H1 (cell line): ENCODE measurements at regions not wholly inside any gene's neighbourhood (a gene's known extent, or its start where the extent isn't known, plus 50 kb on each side); places are given as distances from the start of the nearest gene placed in this dataset.

Source experiments
- CTCF ChIA-PET: fragments of 300-600 bp; sonication (Branson Sonifier 250); formaldehyde crosslinking; loops from one replicate; lab custom pipeline; 2021; ENCODE audit not compliant: partially characterized antibody; lab: Charles Lee
- POLR2A ChIA-PET: fragments of 300-600 bp; sonication (Branson Sonifier 250); formaldehyde crosslinking; loops from one replicate; lab custom pipeline; 2021; ENCODE audit warnings: inconsistent platforms; ENCODE audit not compliant: partially characterized antibody; lab: Charles Lee
- DNase-seq, 2 experiments: peaks; one replicate each; pipeline versions ENCODE4 v3.0.0 to v3.0.0-alpha.2; 2010 to 2022; ENCODE audit warnings: low spot score in 2 of 2, low read depth in 1 of 2, mixed read lengths in 1 of 2
- FAIRE-seq: peaks from 2 replicates; lab custom pipeline; 2011; peaks lifted over from hg19 to GRCh38; lab: Jason Lieb, UNC
- H2AFZ ChIP-seq: 2 replicates; pipeline ENCODE4 v1.8.1; 2012; ENCODE audit warnings: low read length, inconsistent platforms
- H2AK5ac ChIP-seq: 2 replicates; pipeline ENCODE4 v1.6.1; 2013; ENCODE audit warnings: low read depth, low read length
- H2BK120ac ChIP-seq: replicated peaks from 2 replicates; pipeline ENCODE3; 2013; ENCODE audit warnings: low read depth, low read length, inconsistent platforms
- H2BK12ac ChIP-seq: 2 replicates; pipeline ENCODE4 v1.6.1; 2013; ENCODE audit warnings: low read depth, low read length
- H2BK15ac ChIP-seq: 2 replicates; pipeline ENCODE4 v1.6.1; 2013; ENCODE audit warnings: low read length
- H2BK20ac ChIP-seq: 2 replicates; pipeline ENCODE4 v1.6.1; 2013; ENCODE audit warnings: low read length
- H2BK5ac ChIP-seq: 2 replicates; pipeline ENCODE4 v1.6.1; 2013; ENCODE audit warnings: low read depth, low read length
- H3K14ac ChIP-seq: 2 replicates; pipeline ENCODE4 v1.6.1; 2013; ENCODE audit warnings: inconsistent platforms; ENCODE audit not compliant: insufficient read length
- H3K18ac ChIP-seq: 2 replicates; pipeline ENCODE4 v1.6.1; 2013; ENCODE audit warnings: low read length; ENCODE audit errors: extremely low read depth
- H3K23ac ChIP-seq: 2 replicates; pipeline ENCODE4 v1.6.1; 2013; ENCODE audit warnings: inconsistent platforms; ENCODE audit not compliant: insufficient read length
- H3K23me2 ChIP-seq: 2 replicates; pipeline ENCODE4 v1.6.1; 2013; ENCODE audit warnings: low read depth, low read length
- H3K27ac ChIP-seq: 2 replicates; pipeline ENCODE4 v1.6.1; 2011; ENCODE audit warnings: low read depth, low read length, inconsistent platforms
- H3K27me3 ChIP-seq, 4 experiments: replicated peaks in 1 of 4; 1 replicate in 1 of 4; 2 replicates in 3 of 4; pipeline versions ENCODE4 v1.6.1 to v1.8.1; 2011 to 2013; ENCODE audit warnings: low read length in 3 of 4, mild to moderate bottlenecking in 3 of 4, inconsistent platforms in 2 of 4, mixed read lengths in 2 of 4, moderate library complexity in 1 of 4; ENCODE audit not compliant: control insufficient read depth in 3 of 4, insufficient read depth in 3 of 4; ENCODE audit errors: extremely low read depth in 1 of 4
- H3K36me3 ChIP-seq, 4 experiments: 2 replicates each; pipeline versions ENCODE4 v1.6.1 to v1.8.1; 2011 to 2013; ENCODE audit warnings: mild to moderate bottlenecking in 4 of 4, low read length in 3 of 4, moderate library complexity in 2 of 4, control low read depth in 1 of 4, inconsistent platforms in 1 of 4; ENCODE audit not compliant: insufficient read depth in 4 of 4, control insufficient read depth in 2 of 4
- H3K4ac ChIP-seq: replicated peaks from 2 replicates; pipeline ENCODE3; 2013; ENCODE audit warnings: low read length, low read depth, mixed read lengths, inconsistent platforms; ENCODE audit not compliant: insufficient read length
- H3K4me1 ChIP-seq, 4 experiments: replicated peaks in 1 of 4; 1 replicate in 1 of 4; 2 replicates in 3 of 4; pipeline versions ENCODE4 v1.6.1 to v1.8.1; 2011 to 2013; ENCODE audit warnings: low read length in 3 of 4, inconsistent platforms in 2 of 4, mixed read lengths in 1 of 4; ENCODE audit not compliant: insufficient read depth in 4 of 4, control insufficient read depth in 3 of 4
- H3K4me2 ChIP-seq, 2 experiments: 2 replicates each; pipeline versions ENCODE4 v1.6.1 to v1.8.1; 2011 to 2013; ENCODE audit warnings: low read depth in 2 of 2, low read length in 2 of 2, control low read depth in 1 of 2, inconsistent platforms in 1 of 2, mild to moderate bottlenecking in 1 of 2; ENCODE audit not compliant: insufficient read depth in 1 of 2
- H3K4me3 ChIP-seq, 4 experiments: fragments of 200-600, 300-600 bp in 1 of 4; sonication (generic), shearing (Covaris generic), sonication (Bioruptor Twin) in 1 of 4; 2 replicates each; pipeline versions ENCODE4 v1.5.1 to v1.8.1; 2011 to 2016; ENCODE audit warnings: low read length in 4 of 4, low read depth in 3 of 4, control low read depth in 2 of 4, inconsistent platforms in 2 of 4, mild to moderate bottlenecking in 2 of 4, mixed read lengths in 1 of 4, moderate library complexity in 1 of 4; ENCODE audit not compliant: insufficient read depth in 2 of 4; ENCODE audit errors: extremely low read depth in 1 of 4
- H3K56ac ChIP-seq: replicated peaks from 2 replicates; pipeline ENCODE3; 2013; ENCODE audit warnings: low read depth, mild to moderate bottlenecking, mixed read lengths, low read length, inconsistent platforms; ENCODE audit not compliant: insufficient read length
- H3K79me1 ChIP-seq: 2 replicates; pipeline ENCODE4 v1.6.1; 2013; ENCODE audit warnings: low read depth, low read length, control low read depth
- H3K79me2 ChIP-seq, 2 experiments: 2 replicates each; pipeline versions ENCODE4 v1.6.1 to v1.8.1; 2012 to 2013; ENCODE audit warnings: low read length in 2 of 2, mild to moderate bottlenecking in 2 of 2, inconsistent platforms in 1 of 2; ENCODE audit not compliant: insufficient read depth in 2 of 2, control insufficient read depth in 1 of 2
- H3K9ac ChIP-seq, 4 experiments: replicated peaks in 1 of 4; 1 replicate in 1 of 4; 2 replicates in 3 of 4; pipeline versions ENCODE4 v1.6.1 to v1.8.1; 2011 to 2013; ENCODE audit warnings: low read depth in 3 of 4, low read length in 3 of 4, control low read depth in 2 of 4, mild to moderate bottlenecking in 2 of 4, moderate library complexity in 2 of 4, inconsistent platforms in 1 of 4; ENCODE audit errors: extremely low read depth in 1 of 4
- H3K9me3 ChIP-seq, 2 experiments: 2 replicates each; pipeline versions ENCODE4 v1.6.1 to v1.8.1; 2012 to 2013; ENCODE audit warnings: mild to moderate bottlenecking in 2 of 2, moderate library complexity in 2 of 2, control low read depth in 1 of 2, inconsistent platforms in 1 of 2, low read depth in 1 of 2, low read length in 1 of 2, mixed read lengths in 1 of 2; ENCODE audit not compliant: insufficient read depth in 2 of 2
- H4K20me1 ChIP-seq, 2 experiments: replicated peaks in 1 of 2; 2 replicates each; pipeline versions ENCODE3 to v1.8.1; 2011 to 2013; ENCODE audit warnings: inconsistent platforms in 2 of 2, low read length in 2 of 2, mild to moderate bottlenecking in 1 of 2; ENCODE audit not compliant: insufficient read depth in 2 of 2, control insufficient read depth in 1 of 2
- H4K5ac ChIP-seq: 2 replicates; pipeline ENCODE4 v1.6.1; 2013; ENCODE audit warnings: low read length, low read depth, mixed read lengths, inconsistent platforms; ENCODE audit not compliant: insufficient read length
- H4K8ac ChIP-seq: 2 replicates; pipeline ENCODE4 v1.8.0; 2013; ENCODE audit warnings: mild to moderate bottlenecking, moderate library complexity, low read length, inconsistent platforms; ENCODE audit not compliant: insufficient read depth; ENCODE audit errors: extremely low read depth
- H4K91ac ChIP-seq: replicated peaks from 2 replicates; pipeline ENCODE3; 2013; ENCODE audit warnings: low read length, mixed read lengths, inconsistent platforms; ENCODE audit not compliant: insufficient read length
- BCL11A ChIP-seq, 2 experiments: IDR thresholded peaks; one replicate each; pipeline ENCODE4 v1.6.1; 2011; ENCODE audit warnings: low read depth in 2 of 2, low read length in 2 of 2, mild to moderate bottlenecking in 2 of 2
- BRCA1 ChIP-seq: IDR thresholded peaks from 2 replicates; pipeline ENCODE4 v1.6.1; 2012; ENCODE audit warnings: low read depth, low read length, improper control_type of control experiment
- CEBPB ChIP-seq: IDR thresholded peaks from 2 replicates; pipeline ENCODE4 v1.6.1; 2012; ENCODE audit warnings: low read depth, low read length
- JUN ChIP-seq: IDR thresholded peaks from 2 replicates; pipeline ENCODE4 v1.6.1; 2011; ENCODE audit warnings: low read depth, mild to moderate bottlenecking, improper control_type of control experiment, low read length
- NRF1 ChIP-seq: IDR thresholded peaks from 2 replicates; pipeline ENCODE4 v1.6.1; 2011; ENCODE audit warnings: mild to moderate bottlenecking, low read depth, low read length, improper control_type of control experiment
- POLR2AphosphoS5 ChIP-seq: IDR thresholded peaks from 2 replicates; pipeline ENCODE4 v1.6.1; 2011; ENCODE audit warnings: low read depth, low read length
- RXRA ChIP-seq: IDR thresholded peaks from 2 replicates; pipeline ENCODE4 v1.6.1; 2011; ENCODE audit warnings: low read depth, mild to moderate bottlenecking, low read length, moderate library complexity; ENCODE audit not compliant: insufficient read depth
- SIN3A ChIP-seq, 2 experiments: IDR thresholded peaks in 1 of 2; conservative IDR thresholded peaks in 1 of 2; 2 replicates each; pipeline ENCODE4 v1.6.1; 2011 to 2012; ENCODE audit warnings: low read length in 2 of 2, improper control_type of control experiment in 1 of 2, low read depth in 1 of 2, mild to moderate bottlenecking in 1 of 2
- TBP ChIP-seq: IDR thresholded peaks from 2 replicates; pipeline ENCODE4 v1.6.1; 2011; ENCODE audit warnings: low read depth, low read length, improper control_type of control experiment
- ZNF274 ChIP-seq: IDR thresholded peaks from 2 replicates; pipeline ENCODE4 v1.7.0; 2012; ENCODE audit warnings: low read length, borderline replicate concordance; ENCODE audit errors: extremely low read depth
- WGBS, 2 experiments: shearing (Covaris generic) in 1 of 2; methylation state at CpG; one replicate each; pipeline versions ENCODE4 v1.1.6 to v1.1.7; 2013 to 2015; ENCODE audit warnings: low lambda C conversion rate in 2 of 2, mixed read lengths in 2 of 2, inconsistent platforms in 1 of 2, low coverage in 1 of 2, missing lambda C conversion rate in 1 of 2; ENCODE audit not compliant: insufficient replicate concordance in 2 of 2, insufficient coverage in 1 of 2, insufficient read length in 1 of 2; ENCODE audit errors: extremely low coverage in 1 of 2, missing lambda C conversion rate in 1 of 2; 5-methylcytosine and 5-hydroxymethylcytosine counted together
- TF ChIP-seq, protein P1 (sequence below): IDR thresholded peaks from 2 replicates; pipeline ENCODE4 v1.6.1; 2011; ENCODE audit warnings: low read length, improper control_type of control experiment

DNA sequence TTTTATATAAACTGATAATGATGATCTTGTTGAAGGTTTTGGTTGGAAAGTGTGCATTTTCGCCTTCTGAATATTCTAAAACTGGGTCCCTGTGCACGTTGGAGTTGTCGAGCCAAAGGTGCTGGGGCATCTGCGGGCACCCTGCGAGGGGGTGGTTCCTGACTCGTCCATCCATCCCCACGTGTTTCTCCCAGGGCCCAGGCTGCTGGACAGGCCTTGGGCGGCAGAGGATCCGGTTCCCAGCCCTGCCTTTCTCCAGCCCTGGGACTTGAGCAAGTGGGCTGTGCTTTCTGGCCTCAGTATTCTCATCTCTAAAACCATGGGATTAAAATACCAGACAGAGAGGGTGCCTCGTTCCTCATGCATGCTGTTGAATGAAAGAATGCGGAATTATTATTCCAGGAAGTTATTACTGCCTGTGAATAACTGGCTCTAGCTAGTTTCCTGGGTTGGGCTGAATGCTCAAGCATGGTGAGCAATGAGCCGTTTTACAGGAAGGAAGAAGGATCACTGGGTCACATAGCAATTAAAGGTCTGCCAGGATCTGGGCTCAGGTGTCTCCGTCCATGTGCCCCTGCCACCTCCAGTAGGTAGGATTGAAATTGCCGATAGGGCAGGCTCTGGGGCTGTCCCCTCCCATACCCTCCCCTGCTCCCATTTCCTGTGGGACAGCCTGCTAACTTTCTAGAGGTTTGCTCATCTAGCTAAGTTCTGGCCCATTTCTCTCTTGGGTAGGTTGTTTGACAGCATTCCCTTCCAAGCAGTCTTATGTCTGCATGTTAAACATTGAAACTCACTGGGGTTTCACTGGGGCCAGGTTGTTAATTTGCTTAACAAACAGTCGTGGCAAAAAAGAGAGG is 77.2 kb upstream of the HS6ST1 start:
- H2BK12ac ChIP-seq: peak overlapping the region; percentile 82; the same call in 1 of the 2 replicates
- H3K4ac ChIP-seq: no peak overlapping the region
- peak; percentile 13 for FAIRE-seq
- no peak overlapping the region for H3K27ac ChIP-seq
- H3K79me2 ChIP-seq: no peaks in the 10 kb centered on the region
- peak overlapping the region; percentile 12 for H2BK120ac ChIP-seq
- H3K14ac ChIP-seq: no peak overlapping the region
- no peaks in the 10 kb centered on the region for H3K36me3 ChIP-seq
- peak overlapping the region; percentile 78 for H3K18ac ChIP-seq
- peak overlapping the region; percentile 75 for H2BK15ac ChIP-seq
- H3K23ac ChIP-seq: no peak overlapping the region
- no peaks in the 10 kb centered on the region for H4K20me1 ChIP-seq
- H2BK5ac ChIP-seq: peak overlapping the region; percentile 49; the same call in 1 of the 2 replicates
- no peak overlapping the region for H2AFZ ChIP-seq
- H3K56ac ChIP-seq: no peak overlapping the region
- H4K8ac ChIP-seq: no peak overlapping the region; the same call in 1 of the 2 replicates
- peak overlapping the region; percentile 44 for H4K91ac ChIP-seq
- no peak overlapping the region for H3K9ac ChIP-seq
- no peak for DNase-seq
- no peaks in the 10 kb centered on the region for H3K23me2 ChIP-seq
- peak overlapping the region in 1 of 4 experiments; percentile 2; a peak in 1 of 8 replicates for H3K4me3 ChIP-seq
- no peaks in the 10 kb centered on the region for H3K27me3 ChIP-seq
- POLR2A ChIA-PET: interaction anchor here (0.8 kb wide), 1 partner anchor 11 kb away, joined by 3 read pairs; no protein-coding TSS in a partner anchor
- no peak overlapping the region for H4K5ac ChIP-seq
- H3K4me1 ChIP-seq: peaks cover 0 to 7% (median 5%) of the 10 kb centered on the region in 4 experiments; a peak in 4 of 7 replicates
- H3K79me1 ChIP-seq: no peaks in the 10 kb centered on the region
- WGBS, 2 experiments: 75% methylated on average over 15 of the region's 15 CpGs; no CpG with 5 or more reads in 1 of the 2 experiments
- CTCF ChIA-PET: interaction anchor here (1.2 to 1.5 kb wide), 3 partner anchors 11 to 20 kb away, joined by 3 to 5 read pairs (median 3); no protein-coding TSS in a partner anchor
- peak overlapping the region; percentile 42 to 45 for H3K4me2 ChIP-seq
- H3K9me3 ChIP-seq: no peaks in the 10 kb centered on the region
- H2AK5ac ChIP-seq: no peak overlapping the region
- H2BK20ac ChIP-seq: no peak overlapping the region
- TF ChIP-seq BCL11A (IDR thresholded peaks at IDR 0.05; ENCODE audit: low read depth in 2 of 2, low read length in 2 of 2) (no peak), CEBPB (no peak), TBP (no peak), SIN3A (conservative IDR thresholded peaks at IDR 0.05 in 1 of 2, IDR thresholded peaks at IDR 0.05 in 1 of 2; ENCODE audit: low read depth in 1 of 2, low read length in 2 of 2) (no peak), RXRA (no peak), NRF1 (no peak), POLR2AphosphoS5 (no peak), ZNF274 (no peak), JUN (no peak), BRCA1 (no peak)
- TF ChIP-seq, protein P1, sequence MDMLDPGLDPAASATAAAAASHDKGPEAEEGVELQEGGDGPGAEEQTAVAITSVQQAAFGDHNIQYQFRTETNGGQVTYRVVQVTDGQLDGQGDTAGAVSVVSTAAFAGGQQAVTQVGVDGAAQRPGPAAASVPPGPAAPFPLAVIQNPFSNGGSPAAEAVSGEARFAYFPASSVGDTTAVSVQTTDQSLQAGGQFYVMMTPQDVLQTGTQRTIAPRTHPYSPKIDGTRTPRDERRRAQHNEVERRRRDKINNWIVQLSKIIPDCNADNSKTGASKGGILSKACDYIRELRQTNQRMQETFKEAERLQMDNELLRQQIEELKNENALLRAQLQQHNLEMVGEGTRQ: no peak
